H1 (cell line): ENCODE measurements at regions not wholly inside any gene's neighbourhood (a gene's known extent, or its start where the extent isn't known, plus 50 kb on each side); places are given as distances from the start of the nearest gene placed in this dataset.

Experiments
- CREB1 ChIP-seq: IDR thresholded peaks from 2 replicates; pipeline ENCODE4 v1.6.1; 2012; ENCODE audit warnings: inconsistent platforms
- PHF8 ChIP-seq: fragments of 200-600 bp; sonication (generic); conservative IDR thresholded peaks from 2 replicates; pipeline ENCODE4 v1.7.1; 2012; ENCODE audit warnings: low read depth, mild to moderate bottlenecking, inconsistent platforms, low read length, moderate library complexity
- SIN3A ChIP-seq, 2 experiments: IDR thresholded peaks in 1 of 2; conservative IDR thresholded peaks in 1 of 2; 2 replicates each; pipeline ENCODE4 v1.6.1; 2011 to 2012; ENCODE audit warnings: low read length in 2 of 2, improper control_type of control experiment in 1 of 2, low read depth in 1 of 2, mild to moderate bottlenecking in 1 of 2
- TCF12 ChIP-seq: IDR thresholded peaks from 2 replicates; pipeline ENCODE4 v1.6.1; 2011; ENCODE audit warnings: low read depth, mild to moderate bottlenecking, low read length

DNA sequence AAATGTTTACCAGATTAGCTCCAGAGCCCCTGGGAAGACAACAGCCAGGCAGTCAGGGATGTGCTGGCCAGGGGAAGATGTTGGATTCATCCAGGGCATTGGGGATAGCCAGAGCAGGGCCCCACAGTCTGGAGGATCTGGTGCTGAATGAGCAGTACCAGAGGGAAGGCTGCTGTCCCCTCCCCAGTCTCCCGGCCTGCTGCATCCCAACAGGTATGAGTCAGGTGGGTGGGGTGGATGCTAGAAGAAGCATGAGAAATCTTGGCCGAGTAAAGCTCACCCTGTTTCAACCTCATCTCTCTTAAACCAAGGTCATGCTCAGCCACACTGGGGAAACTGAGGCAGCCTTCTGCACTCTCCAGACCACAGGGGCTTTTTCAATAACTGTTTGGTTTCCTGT lies 71.9 kb upstream of the SEC14L1 start (continued):
- no peak for TF ChIP-seq SIN3A (conservative IDR thresholded peaks at IDR 0.05 in 1 of 2, IDR thresholded peaks at IDR 0.05 in 1 of 2; ENCODE audit: low read depth in 1 of 2, low read length in 2 of 2)
- no peak for TF ChIP-seq TCF12
- TF ChIP-seq CREB1: no peak
- TF ChIP-seq PHF8: no peak
